Right ventricle myocardium superior (tissue), 1 donor: ENCODE measurements at regions not wholly inside any gene's neighbourhood (a gene's known extent, or its start where the extent isn't known, plus 50 kb on each side); places are given as distances from the start of the nearest gene placed in this dataset.

ENCODE experiments used
- ATAC-seq: fragments of 200-7000 bp; cut with Tn5 transposase; one replicate; pipeline ENCODE4 v1.9.1; 2020; ENCODE audit warnings: mild to moderate bottlenecking; ENCODE audit not compliant: poor library complexity
- DNase-seq: peaks from one replicate; pipeline ENCODE4 v3.0.0-alpha.2; 2020
- intact Hi-C: fragments of 100-400 bp; cut with DNase I; formaldehyde crosslinking; loops from one replicate; pipeline ENCODE4 v1.11.2; 2022
- donor health status: DM: no; HTN: yes; CAD: no; lungs with severe emphysema.

GRCh38 chr9:16974436-16974835 lies 104.0 kb upstream of the BNC2 start:
- DNase-seq (no peak), ATAC-seq (no peak)
- intact Hi-C loops = no loop called here

GRCh38 chr9:16970321-16970720 lies 99.9 kb upstream of the BNC2 start:
- ATAC-seq = no peak
- intact Hi-C loops = no loop called here
- DNase-seq = no peak

GRCh38 chr9:16964228-16964627 lies 93.8 kb upstream of the BNC2 start:
- DNase-seq (no peak), ATAC-seq (no peak)
- intact Hi-C loops = no loop called here

- no peak for ATAC-seq
- DNase-seq = no peak
- intact Hi-C loops = no loop called here
Measured at GRCh38 chr9:16960084-16960483, 89.6 kb upstream of the BNC2 start.

GRCh38 chr9:16959391-16959790 lies 88.9 kb upstream of the BNC2 start:
- no peak for DNase-seq
- ATAC-seq = no peak
- intact Hi-C loops = no loop called here

- ATAC-seq (no peak), DNase-seq (no peak)
- intact Hi-C loops = no loop called here
Measured at GRCh38 chr9:16954040-16954439, 83.6 kb upstream of the BNC2 start.

- intact Hi-C loops = no loop called here
- DNase-seq = no peak
- ATAC-seq = no peak
Measured at GRCh38 chr9:16951502-16951901, 81.0 kb upstream of the BNC2 start.

GRCh38 chr9:16950051-16950450 lies 79.6 kb upstream of the BNC2 start:
- ATAC-seq (no peak), DNase-seq (no peak)
- intact Hi-C loops = no loop called here

GRCh38 chr9:16930578-16930977 lies 60.1 kb upstream of the BNC2 start:
- intact Hi-C loops = no loop called here
- DNase-seq = no peak
- ATAC-seq = no peak

- intact Hi-C loops = no loop called here
- DNase-seq (no peak), ATAC-seq (no peak)
Measured at GRCh38 chr9:16928179-16928945, 57.9 kb upstream of the BNC2 start.

GRCh38 chr9:16925426-16925825 lies 55.0 kb upstream of the BNC2 start:
- intact Hi-C loops = no loop called here
- no peak for DNase-seq

GRCh38 chr9:16924311-16924915 lies 53.9 kb upstream of the BNC2 start:
- DNase-seq (no peak), ATAC-seq (no peak)
- intact Hi-C loops = no loop called here

More at GRCh38 chr9:16925426-16925825, 55.0 kb upstream of the BNC2 start:
- ATAC-seq = no peak

- DNase-seq (no peak), ATAC-seq (no peak)
Measured at GRCh38 chr9:16921855-16922254, 51.4 kb upstream of the BNC2 start.

More at GRCh38 chr9:16921855-16922254, 51.4 kb upstream of the BNC2 start:
- intact Hi-C loops = no loop called here
